H1 (cell line): ENCODE measurements at regions not wholly inside any gene's neighbourhood (a gene's known extent, or its start where the extent isn't known, plus 50 kb on each side); places are given as distances from the start of the nearest gene placed in this dataset.

ENCODE experiments used
- CTCF ChIA-PET: fragments of 300-600 bp; sonication (Branson Sonifier 250); formaldehyde crosslinking; loops from one replicate; lab custom pipeline; 2021; ENCODE audit not compliant: partially characterized antibody; lab: Charles Lee
- POLR2A ChIA-PET: fragments of 300-600 bp; sonication (Branson Sonifier 250); formaldehyde crosslinking; loops from one replicate; lab custom pipeline; 2021; ENCODE audit warnings: inconsistent platforms; ENCODE audit not compliant: partially characterized antibody; lab: Charles Lee
- DNase-seq, 2 experiments: peaks; one replicate each; pipeline versions ENCODE4 v3.0.0 to v3.0.0-alpha.2; 2010 to 2022; ENCODE audit warnings: low spot score in 2 of 2, low read depth in 1 of 2, mixed read lengths in 1 of 2
- FAIRE-seq: peaks from 2 replicates; lab custom pipeline; 2011; peaks lifted over from hg19 to GRCh38; lab: Jason Lieb, UNC
- H2AFZ ChIP-seq: 2 replicates; pipeline ENCODE4 v1.8.1; 2012; ENCODE audit warnings: low read length, inconsistent platforms
- H2AK5ac ChIP-seq: 2 replicates; pipeline ENCODE4 v1.6.1; 2013; ENCODE audit warnings: low read depth, low read length
- H2BK120ac ChIP-seq: replicated peaks from 2 replicates; pipeline ENCODE3; 2013; ENCODE audit warnings: low read depth, low read length, inconsistent platforms
- H2BK12ac ChIP-seq: 2 replicates; pipeline ENCODE4 v1.6.1; 2013; ENCODE audit warnings: low read depth, low read length
- H2BK15ac ChIP-seq: 2 replicates; pipeline ENCODE4 v1.6.1; 2013; ENCODE audit warnings: low read length
- H2BK20ac ChIP-seq: 2 replicates; pipeline ENCODE4 v1.6.1; 2013; ENCODE audit warnings: low read length
- H2BK5ac ChIP-seq: 2 replicates; pipeline ENCODE4 v1.6.1; 2013; ENCODE audit warnings: low read depth, low read length
- H3K14ac ChIP-seq: 2 replicates; pipeline ENCODE4 v1.6.1; 2013; ENCODE audit warnings: inconsistent platforms; ENCODE audit not compliant: insufficient read length
- H3K18ac ChIP-seq: 2 replicates; pipeline ENCODE4 v1.6.1; 2013; ENCODE audit warnings: low read length; ENCODE audit errors: extremely low read depth
- H3K23ac ChIP-seq: 2 replicates; pipeline ENCODE4 v1.6.1; 2013; ENCODE audit warnings: inconsistent platforms; ENCODE audit not compliant: insufficient read length
- H3K23me2 ChIP-seq: 2 replicates; pipeline ENCODE4 v1.6.1; 2013; ENCODE audit warnings: low read depth, low read length
- H3K27ac ChIP-seq: 2 replicates; pipeline ENCODE4 v1.6.1; 2011; ENCODE audit warnings: low read depth, low read length, inconsistent platforms
- H3K27me3 ChIP-seq, 4 experiments: replicated peaks in 1 of 4; 1 replicate in 1 of 4; 2 replicates in 3 of 4; pipeline versions ENCODE4 v1.6.1 to v1.8.1; 2011 to 2013; ENCODE audit warnings: low read length in 3 of 4, mild to moderate bottlenecking in 3 of 4, inconsistent platforms in 2 of 4, mixed read lengths in 2 of 4, moderate library complexity in 1 of 4; ENCODE audit not compliant: control insufficient read depth in 3 of 4, insufficient read depth in 3 of 4; ENCODE audit errors: extremely low read depth in 1 of 4
- H3K36me3 ChIP-seq, 4 experiments: 2 replicates each; pipeline versions ENCODE4 v1.6.1 to v1.8.1; 2011 to 2013; ENCODE audit warnings: mild to moderate bottlenecking in 4 of 4, low read length in 3 of 4, moderate library complexity in 2 of 4, control low read depth in 1 of 4, inconsistent platforms in 1 of 4; ENCODE audit not compliant: insufficient read depth in 4 of 4, control insufficient read depth in 2 of 4
- H3K4ac ChIP-seq: replicated peaks from 2 replicates; pipeline ENCODE3; 2013; ENCODE audit warnings: low read length, low read depth, mixed read lengths, inconsistent platforms; ENCODE audit not compliant: insufficient read length
- H3K4me1 ChIP-seq, 4 experiments: replicated peaks in 1 of 4; 1 replicate in 1 of 4; 2 replicates in 3 of 4; pipeline versions ENCODE4 v1.6.1 to v1.8.1; 2011 to 2013; ENCODE audit warnings: low read length in 3 of 4, inconsistent platforms in 2 of 4, mixed read lengths in 1 of 4; ENCODE audit not compliant: insufficient read depth in 4 of 4, control insufficient read depth in 3 of 4
- H3K4me2 ChIP-seq, 2 experiments: 2 replicates each; pipeline versions ENCODE4 v1.6.1 to v1.8.1; 2011 to 2013; ENCODE audit warnings: low read depth in 2 of 2, low read length in 2 of 2, control low read depth in 1 of 2, inconsistent platforms in 1 of 2, mild to moderate bottlenecking in 1 of 2; ENCODE audit not compliant: insufficient read depth in 1 of 2
- H3K4me3 ChIP-seq, 4 experiments: fragments of 200-600, 300-600 bp in 1 of 4; sonication (generic), shearing (Covaris generic), sonication (Bioruptor Twin) in 1 of 4; 2 replicates each; pipeline versions ENCODE4 v1.5.1 to v1.8.1; 2011 to 2016; ENCODE audit warnings: low read length in 4 of 4, low read depth in 3 of 4, control low read depth in 2 of 4, inconsistent platforms in 2 of 4, mild to moderate bottlenecking in 2 of 4, mixed read lengths in 1 of 4, moderate library complexity in 1 of 4; ENCODE audit not compliant: insufficient read depth in 2 of 4; ENCODE audit errors: extremely low read depth in 1 of 4
- H3K56ac ChIP-seq: replicated peaks from 2 replicates; pipeline ENCODE3; 2013; ENCODE audit warnings: low read depth, mild to moderate bottlenecking, mixed read lengths, low read length, inconsistent platforms; ENCODE audit not compliant: insufficient read length
- H3K79me1 ChIP-seq: 2 replicates; pipeline ENCODE4 v1.6.1; 2013; ENCODE audit warnings: low read depth, low read length, control low read depth
- H3K79me2 ChIP-seq, 2 experiments: 2 replicates each; pipeline versions ENCODE4 v1.6.1 to v1.8.1; 2012 to 2013; ENCODE audit warnings: low read length in 2 of 2, mild to moderate bottlenecking in 2 of 2, inconsistent platforms in 1 of 2; ENCODE audit not compliant: insufficient read depth in 2 of 2, control insufficient read depth in 1 of 2
- H3K9ac ChIP-seq, 4 experiments: replicated peaks in 1 of 4; 1 replicate in 1 of 4; 2 replicates in 3 of 4; pipeline versions ENCODE4 v1.6.1 to v1.8.1; 2011 to 2013; ENCODE audit warnings: low read depth in 3 of 4, low read length in 3 of 4, control low read depth in 2 of 4, mild to moderate bottlenecking in 2 of 4, moderate library complexity in 2 of 4, inconsistent platforms in 1 of 4; ENCODE audit errors: extremely low read depth in 1 of 4
- H3K9me3 ChIP-seq, 2 experiments: 2 replicates each; pipeline versions ENCODE4 v1.6.1 to v1.8.1; 2012 to 2013; ENCODE audit warnings: mild to moderate bottlenecking in 2 of 2, moderate library complexity in 2 of 2, control low read depth in 1 of 2, inconsistent platforms in 1 of 2, low read depth in 1 of 2, low read length in 1 of 2, mixed read lengths in 1 of 2; ENCODE audit not compliant: insufficient read depth in 2 of 2
- H4K20me1 ChIP-seq, 2 experiments: replicated peaks in 1 of 2; 2 replicates each; pipeline versions ENCODE3 to v1.8.1; 2011 to 2013; ENCODE audit warnings: inconsistent platforms in 2 of 2, low read length in 2 of 2, mild to moderate bottlenecking in 1 of 2; ENCODE audit not compliant: insufficient read depth in 2 of 2, control insufficient read depth in 1 of 2
- H4K5ac ChIP-seq: 2 replicates; pipeline ENCODE4 v1.6.1; 2013; ENCODE audit warnings: low read length, low read depth, mixed read lengths, inconsistent platforms; ENCODE audit not compliant: insufficient read length
- H4K8ac ChIP-seq: 2 replicates; pipeline ENCODE4 v1.8.0; 2013; ENCODE audit warnings: mild to moderate bottlenecking, moderate library complexity, low read length, inconsistent platforms; ENCODE audit not compliant: insufficient read depth; ENCODE audit errors: extremely low read depth
- H4K91ac ChIP-seq: replicated peaks from 2 replicates; pipeline ENCODE3; 2013; ENCODE audit warnings: low read length, mixed read lengths, inconsistent platforms; ENCODE audit not compliant: insufficient read length
- BRCA1 ChIP-seq: IDR thresholded peaks from 2 replicates; pipeline ENCODE4 v1.6.1; 2012; ENCODE audit warnings: low read depth, low read length, improper control_type of control experiment
- CHD1 ChIP-seq: IDR thresholded peaks from 2 replicates; pipeline ENCODE4 v1.6.1; 2012; ENCODE audit warnings: low read depth, low read length, improper control_type of control experiment
- CREB1 ChIP-seq: IDR thresholded peaks from 2 replicates; pipeline ENCODE4 v1.6.1; 2012; ENCODE audit warnings: inconsistent platforms
- EZH2 ChIP-seq: fragments of 200-600 bp; sonication (generic); IDR thresholded peaks from 2 replicates; pipeline ENCODE4 v1.7.1; 2012; ENCODE audit warnings: low read depth, mild to moderate bottlenecking, moderate library complexity, low read length, inconsistent platforms; ENCODE audit not compliant: severe bottlenecking
- KDM4A ChIP-seq: IDR thresholded peaks from one replicate; pipeline ENCODE4 v1.7.1; 2012; ENCODE audit warnings: low read depth, mild to moderate bottlenecking, moderate library complexity, low read length, inconsistent platforms; ENCODE audit not compliant: severe bottlenecking
- MAFK ChIP-seq: IDR thresholded peaks from 2 replicates; pipeline ENCODE4 v1.6.1; 2012; ENCODE audit warnings: low read depth, mild to moderate bottlenecking, improper control_type of control experiment, low read length
- PHF8 ChIP-seq: fragments of 200-600 bp; sonication (generic); conservative IDR thresholded peaks from 2 replicates; pipeline ENCODE4 v1.7.1; 2012; ENCODE audit warnings: low read depth, mild to moderate bottlenecking, inconsistent platforms, low read length, moderate library complexity
- SP2 ChIP-seq: IDR thresholded peaks from 2 replicates; pipeline ENCODE4 v1.6.1; 2012; ENCODE audit warnings: mild to moderate bottlenecking, low read length, inconsistent platforms
- TAF7 ChIP-seq: optimal IDR thresholded peaks from 2 replicates; pipeline ENCODE3; 2011; ENCODE audit warnings: low read depth, mild to moderate bottlenecking, inconsistent platforms, low read length, moderate library complexity, borderline replicate concordance

- H2BK12ac ChIP-seq = no peak overlapping the region
- no peak overlapping the region for H2BK5ac ChIP-seq
- no peak overlapping the region for H4K5ac ChIP-seq
Observed at GRCh38 chr4:125507141-125507540, 192.4 kb downstream of the FAT4 start.

More at GRCh38 chr4:125507141-125507540, 192.4 kb downstream of the FAT4 start:
- FAIRE-seq (no peak), DNase-seq (no peak)
- Histone ChIP-seq H3K4me3 (no peak overlapping the region), H3K18ac (no peak overlapping the region), H4K20me1 (no peaks in the 10 kb centered on the region), H2BK20ac (no peak overlapping the region), H3K9ac (no peak overlapping the region), H3K27ac (no peak overlapping the region), H2BK120ac (no peak overlapping the region), H3K4me2 (no peak overlapping the region), H3K23me2 (no peaks in the 10 kb centered on the region; the same call in 1 of the 2 replicates), H2AK5ac (no peak overlapping the region), H3K79me1 (no peaks in the 10 kb centered on the region), H3K23ac (no peak overlapping the region), H3K14ac (no peak overlapping the region), H3K36me3 (no peaks in the 10 kb centered on the region), H3K9me3 (no peaks in the 10 kb centered on the region), H3K4ac (no peak overlapping the region), H2BK15ac (no peak overlapping the region), H3K79me2 (no peaks in the 10 kb centered on the region), H4K8ac (no peak overlapping the region), H4K91ac (no peak overlapping the region), H2AFZ (no peak overlapping the region), H3K4me1 (no peaks in the 10 kb centered on the region), H3K56ac (no peak overlapping the region), H3K27me3 (no peaks in the 10 kb centered on the region)
- CTCF ChIA-PET = interaction anchor here (0.5 kb wide), 1 partner anchor 194 kb away, joined by 3 read pairs; no protein-coding TSS in a partner anchor
- POLR2A ChIA-PET = no interaction called here
- TF ChIP-seq BRCA1 = no peak
- no peak for TF ChIP-seq MAFK
- no peak for TF ChIP-seq KDM4A
- no peak for TF ChIP-seq PHF8
- no peak for TF ChIP-seq CHD1
- no peak for TF ChIP-seq SP2
- no peak for TF ChIP-seq CREB1
- TF ChIP-seq TAF7 = no peak
- TF ChIP-seq EZH2 = no peak
